Smooth muscle cell (in vitro differentiated cells): ENCODE measurements at regions not wholly inside any gene's neighbourhood (a gene's known extent, or its start where the extent isn't known, plus 50 kb on each side); places are given as distances from the start of the nearest gene placed in this dataset.
A peak's percentile ranks its signal among the peaks of the same experiment; 100 is the strongest.

Experiments
- DNase-seq: peaks from one replicate; lab custom pipeline; 2025; ENCODE audit not compliant: unreplicated experiment; lab: John Stamatoyannopoulos, UW
- H2AFZ ChIP-seq: fragments of 200-600 bp; sonication (generic); 2 replicates; pipeline ENCODE4 v1.6.0; 2016; ENCODE audit warnings: antibody characterized with exemption, low read depth, mild to moderate bottlenecking
- H3F3A ChIP-seq: fragments of 200-600 bp; sonication (generic); 2 replicates; pipeline ENCODE4 v1.6.0; 2017; ENCODE audit warnings: antibody characterized with exemption, low read depth
- H3K27ac ChIP-seq: fragments of 200-600 bp; sonication (generic); 2 replicates; pipeline ENCODE4 v1.5.1; 2016; ENCODE audit warnings: low read depth, mild to moderate bottlenecking
- H3K27me3 ChIP-seq: fragments of 200-600 bp; sonication (generic); 2 replicates; pipeline ENCODE4 v1.6.1; 2016; ENCODE audit warnings: low read depth, mild to moderate bottlenecking
- H3K36me3 ChIP-seq: fragments of 200-600 bp; sonication (generic); 2 replicates; pipeline ENCODE4 v1.5.1; 2016; ENCODE audit warnings: low read depth
- H3K4me1 ChIP-seq: fragments of 200-600 bp; sonication (generic); 2 replicates; pipeline ENCODE4 v1.5.1; 2016; ENCODE audit warnings: low read depth
- H3K4me2 ChIP-seq: fragments of 200-600 bp; sonication (generic); 2 replicates; pipeline ENCODE4 v1.6.0; 2016; ENCODE audit warnings: mild to moderate bottlenecking
- H3K4me3 ChIP-seq: fragments of 200-600 bp; sonication (generic); 2 replicates; pipeline ENCODE4 v1.5.1; 2016; ENCODE audit warnings: mild to moderate bottlenecking
- H3K79me2 ChIP-seq: fragments of 200-600 bp; sonication (generic); 2 replicates; pipeline ENCODE4 v1.6.0; 2016; ENCODE audit warnings: low read depth, mild to moderate bottlenecking
- H3K9ac ChIP-seq: fragments of 200-600 bp; sonication (generic); 2 replicates; pipeline ENCODE4 v1.6.0; 2016; ENCODE audit warnings: low read depth
- H3K9me3 ChIP-seq: fragments of 200-600 bp; sonication (generic); replicated peaks from 2 replicates; pipeline ENCODE4 v1.5.1; 2016; ENCODE audit warnings: low read depth
- H4K20me1 ChIP-seq: fragments of 200-600 bp; sonication (generic); 2 replicates; pipeline ENCODE4 v1.6.0; 2016; ENCODE audit warnings: low read depth
- WGBS: methylation state at CpG from one replicate; pipeline ENCODE4 v1.1.7; 2016; ENCODE audit warnings: low lambda C conversion rate; 5-methylcytosine and 5-hydroxymethylcytosine counted together
- TF ChIP-seq, protein P1 (sequence below): fragments of 200-600 bp; sonication (generic); IDR thresholded peaks from 2 replicates; pipeline ENCODE4 v1.5.1; 2017; ENCODE audit warnings: borderline replicate concordance, mild to moderate bottlenecking, antibody characterized with exemption; ENCODE audit not compliant: insufficient read depth, poor library complexity, severe bottlenecking

DNA sequence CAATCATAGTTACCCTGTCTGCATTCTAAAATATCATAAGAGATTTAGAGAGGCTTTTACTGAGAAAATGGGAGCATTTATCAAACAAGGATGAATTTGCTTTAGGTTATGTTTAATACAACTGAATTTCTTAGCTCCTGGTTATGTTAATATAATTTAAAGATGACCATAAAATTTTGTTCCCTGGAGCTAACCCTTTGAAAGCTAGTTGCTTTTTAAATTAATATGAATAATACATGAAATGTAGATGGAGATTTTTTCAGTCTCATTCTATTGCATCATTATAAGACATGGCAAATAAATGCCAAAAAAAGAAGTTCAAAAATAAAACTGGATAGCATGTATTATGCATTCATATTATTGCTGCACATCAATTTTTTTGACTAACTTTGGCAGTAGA is 344.1 kb upstream of the NXPH2 start:
- no peak overlapping the region for H3K4me2 ChIP-seq
- no peaks in the 10 kb centered on the region for H3K9me3 ChIP-seq
- peaks cover 17% of the 10 kb centered on the region for H3F3A ChIP-seq
- no peak for DNase-seq
- H2AFZ ChIP-seq = no peak overlapping the region
- TF ChIP-seq, protein P1, sequence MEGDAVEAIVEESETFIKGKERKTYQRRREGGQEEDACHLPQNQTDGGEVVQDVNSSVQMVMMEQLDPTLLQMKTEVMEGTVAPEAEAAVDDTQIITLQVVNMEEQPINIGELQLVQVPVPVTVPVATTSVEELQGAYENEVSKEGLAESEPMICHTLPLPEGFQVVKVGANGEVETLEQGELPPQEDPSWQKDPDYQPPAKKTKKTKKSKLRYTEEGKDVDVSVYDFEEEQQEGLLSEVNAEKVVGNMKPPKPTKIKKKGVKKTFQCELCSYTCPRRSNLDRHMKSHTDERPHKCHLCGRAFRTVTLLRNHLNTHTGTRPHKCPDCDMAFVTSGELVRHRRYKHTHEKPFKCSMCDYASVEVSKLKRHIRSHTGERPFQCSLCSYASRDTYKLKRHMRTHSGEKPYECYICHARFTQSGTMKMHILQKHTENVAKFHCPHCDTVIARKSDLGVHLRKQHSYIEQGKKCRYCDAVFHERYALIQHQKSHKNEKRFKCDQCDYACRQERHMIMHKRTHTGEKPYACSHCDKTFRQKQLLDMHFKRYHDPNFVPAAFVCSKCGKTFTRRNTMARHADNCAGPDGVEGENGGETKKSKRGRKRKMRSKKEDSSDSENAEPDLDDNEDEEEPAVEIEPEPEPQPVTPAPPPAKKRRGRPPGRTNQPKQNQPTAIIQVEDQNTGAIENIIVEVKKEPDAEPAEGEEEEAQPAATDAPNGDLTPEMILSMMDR = no peak
- no peak overlapping the region for H3K9ac ChIP-seq
- no peak overlapping the region for H3K4me3 ChIP-seq
- H3K27me3 ChIP-seq = no peaks in the 10 kb centered on the region
- H3K4me1 ChIP-seq = no peaks in the 10 kb centered on the region
- H3K79me2 ChIP-seq = no peaks in the 10 kb centered on the region
- H3K36me3 ChIP-seq = no peaks in the 10 kb centered on the region
- H3K27ac ChIP-seq = no peak overlapping the region
- no peaks in the 10 kb centered on the region for H4K20me1 ChIP-seq

DNA sequence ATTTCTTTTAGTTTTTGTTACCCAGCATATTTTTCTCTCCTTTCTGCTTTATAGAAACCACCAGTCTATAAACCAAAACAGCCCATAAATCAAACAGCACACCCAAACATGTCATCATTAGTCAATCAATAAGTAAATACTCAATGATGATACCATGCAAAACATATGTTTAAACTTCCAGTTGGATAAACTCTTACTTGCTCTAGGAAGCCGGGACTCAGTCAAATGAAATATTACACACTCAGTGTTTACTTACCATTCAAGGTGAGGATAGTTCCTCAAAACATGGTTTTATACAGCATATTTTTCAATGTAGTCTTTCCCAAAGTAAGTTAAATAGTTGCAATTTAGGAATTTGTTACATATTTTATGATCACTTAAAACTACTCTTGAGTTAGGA is 343.6 kb upstream of the NXPH2 start:
- H3K4me1 ChIP-seq = no peaks in the 10 kb centered on the region
- 89% methylated on average over 1 of the region's 1 CpG for WGBS
- no peaks in the 10 kb centered on the region for H3K36me3 ChIP-seq
- peaks cover 17% of the 10 kb centered on the region for H3F3A ChIP-seq
- no peaks in the 10 kb centered on the region for H3K27me3 ChIP-seq
- no peaks in the 10 kb centered on the region for H3K9me3 ChIP-seq
- H4K20me1 ChIP-seq = no peaks in the 10 kb centered on the region
- H3K27ac ChIP-seq = no peak overlapping the region
- H3K4me2 ChIP-seq = peak overlapping the region; percentile 58
- DNase-seq = no peak
- H3K4me3 ChIP-seq = no peak overlapping the region
- TF ChIP-seq, protein P1 = no peak
- no peak overlapping the region for H3K9ac ChIP-seq
- H2AFZ ChIP-seq = no peak overlapping the region
- H3K79me2 ChIP-seq = no peaks in the 10 kb centered on the region

DNA sequence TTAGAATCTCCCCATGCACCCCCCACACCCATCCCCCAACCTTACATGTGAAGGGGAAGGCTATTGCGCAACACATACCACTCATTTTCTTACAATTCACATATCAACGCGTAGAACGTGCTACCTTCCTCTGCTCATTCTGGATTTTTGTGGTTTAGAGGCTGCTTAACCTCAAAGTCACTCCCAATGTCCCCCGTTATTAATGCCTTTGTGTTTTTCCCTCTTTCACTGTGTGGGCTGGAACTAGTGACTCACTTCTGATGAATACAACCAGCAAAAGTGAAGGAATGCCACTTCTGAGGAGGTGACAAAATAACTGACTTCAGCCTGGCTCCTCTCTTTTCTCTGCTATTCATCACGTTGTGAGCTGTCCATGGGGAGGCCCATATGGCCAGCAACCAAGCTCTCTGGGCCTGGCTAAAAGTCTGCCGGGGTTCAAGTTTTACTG is 342.5 kb upstream of the NXPH2 start:
- H4K20me1 ChIP-seq = no peaks in the 10 kb centered on the region
- TF ChIP-seq, protein P1 = no peak
- H3K36me3 ChIP-seq = no peaks in the 10 kb centered on the region
- no peak overlapping the region for H2AFZ ChIP-seq
- peak overlapping the region; percentile 56 for H3K27ac ChIP-seq
- no peak overlapping the region for H3K4me3 ChIP-seq
- peaks cover 17% of the 10 kb centered on the region for H3F3A ChIP-seq
- H3K4me1 ChIP-seq = no peaks in the 10 kb centered on the region
- H3K4me2 ChIP-seq = peak overlapping the region; percentile 58
- DNase-seq = no peak
- WGBS = 10% methylated on average over 7 of the region's 7 CpGs
- H3K9me3 ChIP-seq = no peaks in the 10 kb centered on the region
- no peaks in the 10 kb centered on the region for H3K27me3 ChIP-seq
- no peak overlapping the region for H3K9ac ChIP-seq
- H3K79me2 ChIP-seq = no peaks in the 10 kb centered on the region

DNA sequence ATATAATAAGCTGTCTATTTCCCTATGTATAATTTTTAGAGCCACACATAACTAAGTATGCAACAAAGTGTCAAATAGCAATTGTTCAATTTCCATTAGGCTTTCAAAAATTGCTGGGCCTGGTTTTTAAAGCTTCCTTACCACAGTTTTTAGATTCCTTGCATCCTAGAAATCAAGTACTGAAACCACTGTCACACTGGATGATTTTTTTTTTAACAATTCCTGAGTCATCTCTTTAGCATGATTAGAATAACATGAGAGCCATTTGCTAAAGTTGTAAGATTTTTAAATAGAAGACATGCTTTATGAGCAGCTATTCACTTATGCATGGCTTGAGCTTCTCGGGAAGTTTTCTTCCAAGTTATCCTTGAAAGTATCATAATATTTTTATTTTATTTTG is 319.5 kb upstream of the NXPH2 start:
- no peak overlapping the region for H3K9ac ChIP-seq
- H4K20me1 ChIP-seq = no peaks in the 10 kb centered on the region
- H3K9me3 ChIP-seq = no peaks in the 10 kb centered on the region
- no peak overlapping the region for H2AFZ ChIP-seq
- no peak overlapping the region for H3K27ac ChIP-seq
- DNase-seq = no peak
- TF ChIP-seq, protein P1 = no peak
- no peaks in the 10 kb centered on the region for H3K4me1 ChIP-seq
- no peaks in the 10 kb centered on the region for H3K27me3 ChIP-seq
- WGBS = 3% methylated on average over 1 of the region's 1 CpG
- H3K36me3 ChIP-seq = no peaks in the 10 kb centered on the region
- no peaks in the 10 kb centered on the region for H3K79me2 ChIP-seq
- no peaks in the 10 kb centered on the region for H3F3A ChIP-seq
- H3K4me2 ChIP-seq = no peak overlapping the region
- H3K4me3 ChIP-seq = no peak overlapping the region
